ENCODE measurements at regions not wholly inside any gene's neighbourhood (a gene's known extent, or its start where the extent isn't known, plus 50 kb on each side); places are given as distances from the start of the nearest gene placed in this dataset.

GRCh38 chr6:145112711-145113148, 622.6 kb downstream of the EPM2A start:
- Histone ChIP-seq H3K27me3 (no peaks in the 10 kb centered on the region), H3K9me3 (no peaks in the 10 kb centered on the region), H3K4me1 (no peaks in the 10 kb centered on the region), H3K27ac (no peak overlapping the region), H3K4me3 (no peak overlapping the region), H3K36me3 (replicated peaks in 1 of 2; ENCODE audit: insufficient read depth in 1 of 2, low read depth in 2 of 2) (no peaks in the 10 kb centered on the region)
- no peak for ATAC-seq
- DNase-seq: no peak
- intact Hi-C loops (cut with DNase I): no loop called here
- 74 to 79% methylated on average over 7 of the region's 7 CpGs for WGBS, 2 donors
- TF ChIP-seq POLR2A (IDR thresholded peaks at IDR 0.05) (no peak), CTCF (IDR thresholded peaks at IDR 0.05) (no peak)

GRCh38 chr6:145115638-145116037, 619.7 kb downstream of the EPM2A start:
- ATAC-seq: no peak
- TF ChIP-seq POLR2A (IDR thresholded peaks at IDR 0.05) (no peak), CTCF (IDR thresholded peaks at IDR 0.05) (no peak)
- DNase-seq: no peak

GRCh38 chr6:145116591-145117178, 618.6 kb downstream of the EPM2A start:
- no peak overlapping the region for H3K4me3 ChIP-seq
- ATAC-seq: no peak
- H3K27ac ChIP-seq: no peak overlapping the region
- 78 to 82% methylated on average over 8 of the region's 8 CpGs for WGBS, 2 donors
- H3K9me3 ChIP-seq: no peaks in the 10 kb centered on the region
- no peaks in the 10 kb centered on the region for H3K36me3 ChIP-seq (replicated peaks in 1 of 2; ENCODE audit: insufficient read depth in 1 of 2, low read depth in 2 of 2)
- H3K4me1 ChIP-seq: no peaks in the 10 kb centered on the region
- intact Hi-C loops (cut with DNase I): no loop called here
- DNase-seq: no peak
- no peaks in the 10 kb centered on the region for H3K27me3 ChIP-seq
- TF ChIP-seq POLR2A (IDR thresholded peaks at IDR 0.05): no peak
- no peak for TF ChIP-seq CTCF (IDR thresholded peaks at IDR 0.05)

More at GRCh38 chr6:145115638-145116037, 619.7 kb downstream of the EPM2A start:
- Histone ChIP-seq H3K36me3 (replicated peaks in 1 of 2; ENCODE audit: insufficient read depth in 1 of 2, low read depth in 2 of 2) (no peaks in the 10 kb centered on the region), H3K4me1 (no peaks in the 10 kb centered on the region), H3K27ac (no peak overlapping the region), H3K9me3 (no peaks in the 10 kb centered on the region), H3K4me3 (no peak overlapping the region), H3K27me3 (no peaks in the 10 kb centered on the region)
- intact Hi-C loops (cut with DNase I): no loop called here

GRCh38 chr6:145118224-145118623, 617.1 kb downstream of the EPM2A start:
- H3K36me3 ChIP-seq (replicated peaks in 1 of 2; ENCODE audit: insufficient read depth in 1 of 2, low read depth in 2 of 2): no peaks in the 10 kb centered on the region
- no peaks in the 10 kb centered on the region for H3K9me3 ChIP-seq
- 91 to 94% methylated on average over 4 of the region's 4 CpGs for WGBS, 2 donors
- no peak for ATAC-seq
- TF ChIP-seq CTCF (IDR thresholded peaks at IDR 0.05) (no peak), POLR2A (IDR thresholded peaks at IDR 0.05) (no peak)
- H3K4me3 ChIP-seq: no peak overlapping the region
- H3K27ac ChIP-seq: no peak overlapping the region
- no peaks in the 10 kb centered on the region for H3K27me3 ChIP-seq
- no peaks in the 10 kb centered on the region for H3K4me1 ChIP-seq
- intact Hi-C loops (cut with DNase I): no loop called here
- DNase-seq: no peak

- Histone ChIP-seq H3K36me3 (replicated peaks in 1 of 2; ENCODE audit: insufficient read depth in 1 of 2, low read depth in 2 of 2) (no peaks in the 10 kb centered on the region), H3K27me3 (no peaks in the 10 kb centered on the region), H3K4me3 (no peak overlapping the region), H3K4me1 (no peaks in the 10 kb centered on the region), H3K9me3 (no peaks in the 10 kb centered on the region), H3K27ac (no peak overlapping the region)
- intact Hi-C loops (cut with DNase I): no loop called here
- ATAC-seq (no peak), DNase-seq (no peak)
- TF ChIP-seq POLR2A (IDR thresholded peaks at IDR 0.05) (no peak), CTCF (IDR thresholded peaks at IDR 0.05) (no peak)
- WGBS, 2 donors: 61 to 67% methylated on average over 4 of the region's 4 CpGs
Measured at GRCh38 chr6:145119081-145119480, 616.2 kb downstream of the EPM2A start.
